ENCODE measurements at regions not wholly inside any gene's neighbourhood (a gene's known extent, or its start where the extent isn't known, plus 50 kb on each side); places are given as distances from the start of the nearest gene placed in this dataset.
A peak's percentile ranks its signal among the peaks of the same experiment; 100 is the strongest.
"Not testable (repeated sequence)": the region's sequence is repeated elsewhere in the genome, so short reads cannot be mapped to it uniquely, and the experiment has no call there.

- DNase-seq, result no peak
These were observed 488.3 kb downstream of the MN1 start for GRCh38 chr22:27312966-27313855.

DNA sequence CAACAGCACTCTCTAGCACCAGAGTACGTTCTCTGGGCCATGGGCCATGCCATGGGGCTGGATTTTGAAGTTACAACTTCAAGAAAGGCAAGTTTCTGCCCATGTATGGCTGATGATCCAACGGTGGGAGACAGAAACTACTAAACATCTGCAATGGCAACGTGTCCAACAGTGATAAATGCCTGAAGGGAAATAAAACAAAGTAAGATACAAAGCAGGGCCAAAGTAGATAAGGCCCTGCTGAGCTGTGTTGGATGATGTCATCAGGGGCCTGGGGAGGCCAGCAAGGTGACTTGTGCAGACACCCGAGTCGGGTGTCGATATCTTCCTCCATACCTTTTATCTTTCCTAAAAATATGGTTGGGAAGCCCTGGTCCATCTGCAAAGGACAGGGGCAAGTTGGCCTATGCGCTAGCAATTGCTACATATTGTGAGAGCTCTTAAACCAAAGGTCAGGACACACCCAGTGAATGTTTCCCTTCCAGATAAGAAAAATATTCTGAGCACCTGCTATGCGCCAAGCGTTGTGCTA is 487.2 kb downstream of the MN1 start:
- DNase-seq, result no peak

GRCh38 chr22:27315833-27316232 is 485.7 kb downstream of the MN1 start:
- DNase-seq, result no peak

- DNase-seq, result no peak
These were observed 484.5 kb downstream of the MN1 start for GRCh38 chr22:27317096-27317495.

DNA sequence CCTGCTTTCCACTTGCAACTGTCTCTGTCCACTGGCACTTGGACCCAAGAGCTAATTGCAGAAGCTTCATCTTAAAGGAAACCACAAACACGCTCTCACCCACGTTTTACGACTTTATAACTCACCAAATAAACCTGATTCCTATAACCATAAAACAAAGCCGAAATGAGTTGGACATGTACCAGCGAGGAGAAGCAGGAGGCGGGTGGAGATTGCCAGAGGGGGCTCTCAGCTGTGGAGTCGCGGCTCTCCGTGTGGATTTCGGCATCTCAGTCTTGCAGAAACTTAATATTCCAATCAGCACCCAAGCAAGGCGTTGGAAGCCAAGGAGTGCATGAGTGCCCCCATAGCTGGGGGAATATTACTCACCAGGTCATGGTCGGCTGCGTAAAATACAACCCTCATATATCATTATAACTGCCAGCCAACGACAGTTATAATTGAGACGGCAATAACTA is 483.6 kb downstream of the MN1 start:
- no peak for DNase-seq

GRCh38 chr22:27318516-27318915 is 483.0 kb downstream of the MN1 start:
- peak; percentile 83 for DNase-seq

- no peak for DNase-seq
These were observed 477.9 kb downstream of the MN1 start for GRCh38 chr22:27323661-27324060.

GRCh38 chr22:27324908-27325307 is 476.6 kb downstream of the MN1 start:
- DNase-seq, result not testable (repeated sequence)

DNA sequence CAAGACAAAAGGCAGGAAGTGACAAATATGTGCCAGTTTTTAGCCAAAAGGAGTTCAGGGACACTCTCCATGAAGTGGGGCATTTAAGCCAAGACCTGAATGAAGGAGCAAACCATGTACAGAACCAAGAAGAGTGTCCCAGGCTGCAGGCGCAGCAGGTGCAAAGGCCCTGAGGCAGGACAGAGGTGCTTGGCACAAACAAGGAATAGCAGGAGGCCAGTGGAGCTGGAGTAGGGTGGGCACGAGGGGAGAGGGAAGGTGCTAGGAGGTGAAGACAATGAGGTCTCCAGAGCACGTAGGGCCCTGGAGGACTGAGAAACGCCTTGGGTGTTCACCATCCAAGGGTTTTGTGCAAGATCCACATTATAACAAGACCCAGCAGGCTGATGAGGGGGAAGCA is 474.1 kb downstream of the MN1 start:
- DNase-seq, result no peak

- DNase-seq, result no peak
These were observed 473.4 kb downstream of the MN1 start for GRCh38 chr22:27327981-27328721.

GRCh38 chr22:27329131-27329850 is 472.3 kb downstream of the MN1 start:
- peak; percentile 15 for DNase-seq

DNA sequence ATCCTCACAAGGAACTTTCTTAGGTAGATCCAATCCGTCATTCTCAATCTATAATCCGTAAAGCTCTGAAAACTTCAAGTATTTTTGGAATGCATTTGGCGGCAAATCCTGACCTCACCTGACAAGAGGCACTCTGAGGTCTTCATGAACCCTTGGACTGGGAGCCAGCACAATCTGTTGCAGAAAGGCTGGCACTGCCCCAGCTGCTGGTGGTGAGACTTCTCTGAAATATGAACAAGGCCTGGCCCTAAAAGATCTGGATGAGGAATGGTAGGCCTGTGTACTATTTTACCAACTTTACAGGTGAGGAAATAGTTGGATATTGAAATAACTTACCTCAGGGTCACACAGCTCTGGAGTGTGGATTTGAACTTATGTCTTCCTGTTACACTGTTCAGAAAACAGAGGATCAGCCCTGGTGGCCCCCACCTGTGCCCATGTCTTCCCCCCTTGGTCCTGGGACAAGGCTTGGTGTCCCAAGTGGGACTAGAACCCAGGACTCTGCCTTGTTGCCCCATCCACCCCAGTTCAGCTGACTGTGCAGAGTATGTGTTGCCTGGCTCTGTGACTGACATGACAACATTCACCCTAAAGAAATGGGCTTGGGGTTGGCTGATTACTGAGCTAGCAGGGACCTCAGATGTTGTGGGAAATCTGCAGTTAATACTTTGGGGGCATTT is 471.4 kb downstream of the MN1 start:
- no peak for DNase-seq

DNA sequence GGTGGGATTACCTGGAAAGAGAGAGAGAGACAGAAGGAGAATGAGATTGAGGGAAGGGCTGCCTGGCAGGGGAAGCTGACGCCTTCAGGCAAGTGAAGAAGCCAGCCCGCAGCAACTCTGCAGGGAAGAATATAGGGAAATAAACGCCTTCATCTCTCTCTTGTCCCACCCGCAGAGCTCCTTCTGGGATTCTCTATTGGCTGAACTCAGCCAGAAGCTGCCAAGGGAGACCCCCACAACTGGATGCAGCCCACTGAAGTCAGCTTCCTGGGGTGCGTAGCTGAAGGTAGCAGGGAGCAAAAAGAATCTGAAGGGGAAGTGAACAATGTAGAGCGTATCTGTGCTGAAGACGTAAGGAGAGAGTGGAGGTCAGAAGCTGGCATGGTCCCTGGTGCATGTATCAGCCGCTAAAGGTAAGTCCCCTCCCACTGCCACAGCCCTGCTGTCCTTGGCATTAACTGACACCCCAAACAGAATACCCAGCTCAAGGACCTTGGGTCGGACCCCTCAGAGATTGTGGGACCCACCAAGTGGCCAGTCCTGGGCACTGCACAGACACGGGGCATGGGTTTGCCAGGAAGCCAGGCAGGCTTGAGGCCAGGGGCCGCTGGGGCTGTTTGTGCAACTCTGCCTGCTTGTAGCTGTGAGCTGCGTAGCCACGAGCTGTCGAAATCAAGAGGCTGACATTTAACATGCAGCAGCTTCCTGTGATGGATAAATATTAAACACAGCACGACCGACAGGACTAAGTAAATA is 469.9 kb downstream of the MN1 start:
- no peak for DNase-seq

DNA sequence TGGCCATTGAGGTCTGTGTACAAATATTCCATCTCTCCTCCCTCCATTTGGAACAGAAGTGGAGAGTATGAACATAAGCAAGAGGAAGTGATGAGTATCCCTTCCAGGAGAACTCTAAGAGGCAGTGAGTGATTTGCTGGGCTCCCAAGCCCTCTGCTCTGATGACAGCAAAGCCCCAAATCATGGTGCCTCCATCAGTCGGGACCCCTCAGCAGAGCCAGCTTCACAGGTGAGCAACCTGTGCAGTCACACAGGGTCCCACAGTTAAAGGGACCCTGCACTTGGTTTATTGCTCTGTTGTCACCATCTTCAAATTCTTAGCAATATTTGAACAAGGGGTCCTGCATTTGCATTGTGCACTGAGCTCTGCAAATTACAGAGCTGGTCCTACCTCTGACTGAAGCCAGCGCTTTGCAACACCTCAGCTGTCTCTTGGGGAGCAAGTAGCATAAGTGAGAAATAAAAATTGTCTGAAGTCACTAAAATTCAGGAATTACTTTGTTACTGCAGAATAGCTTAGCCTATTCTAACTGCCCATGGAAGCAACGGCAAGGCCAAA is 466.4 kb downstream of the MN1 start:
- DNase-seq, result no peak

DNA sequence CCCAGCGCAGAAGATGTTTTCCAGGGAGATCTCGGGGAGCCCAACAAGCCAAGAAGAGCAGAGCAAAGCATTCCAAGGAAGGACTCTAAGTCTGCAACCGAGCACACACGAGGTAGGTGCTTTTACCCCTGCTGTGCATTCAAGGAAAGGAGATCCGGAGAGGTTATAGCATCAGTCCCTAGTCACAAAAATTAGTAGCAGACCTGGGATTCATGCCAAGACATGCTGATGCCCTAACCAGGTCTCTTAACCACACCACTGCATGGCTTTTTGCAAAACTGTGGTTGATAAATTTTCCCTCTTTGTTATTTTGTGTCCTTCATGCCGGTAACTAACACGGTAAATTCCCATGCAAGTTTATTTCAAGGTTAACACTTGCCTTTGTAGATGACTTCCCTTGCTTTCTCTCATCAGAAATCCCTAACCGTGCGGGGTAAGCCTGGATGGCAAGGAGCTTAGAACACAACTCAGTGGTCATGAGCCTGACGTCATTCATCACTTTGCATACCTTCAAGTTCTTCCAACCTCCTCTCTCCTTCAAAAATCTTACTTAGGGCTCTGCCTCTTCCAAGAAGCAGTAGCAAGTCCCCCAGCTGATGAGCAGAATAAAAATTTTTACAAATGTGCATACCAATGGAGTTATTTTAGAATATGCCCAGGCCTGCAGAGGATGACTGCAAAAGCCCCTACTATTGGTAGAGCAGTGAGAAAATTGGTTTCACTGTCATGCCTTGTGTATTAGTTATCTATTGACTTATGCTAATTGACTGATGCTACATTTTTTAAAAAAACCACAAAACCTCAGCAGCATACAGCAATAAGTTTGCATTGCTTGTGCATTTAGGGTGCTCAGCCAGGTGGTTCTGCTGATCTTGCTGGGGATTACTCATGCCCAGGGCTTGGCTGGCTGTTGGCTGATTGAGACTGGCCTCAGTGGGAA is 465.1 kb downstream of the MN1 start:
- no peak for DNase-seq

DNA sequence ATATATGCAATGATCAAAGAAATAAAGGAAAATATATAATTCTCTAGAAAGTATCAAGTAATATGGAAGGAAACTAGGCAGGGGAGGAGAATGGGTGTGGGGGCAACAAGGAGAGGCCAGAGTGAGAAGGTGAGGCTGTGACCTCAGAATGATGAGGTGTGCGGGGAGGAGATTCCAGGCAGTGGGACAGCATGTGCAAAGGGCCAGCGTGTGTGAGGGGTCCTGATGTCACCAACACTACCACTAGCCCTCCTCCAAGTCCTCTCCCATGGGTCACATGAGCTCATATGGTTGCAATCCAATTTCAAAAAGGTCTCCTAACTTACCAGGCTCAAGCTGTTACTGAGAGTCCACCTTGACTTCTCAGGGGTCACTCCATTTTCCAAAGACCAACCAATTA is 463.9 kb downstream of the MN1 start:
- DNase-seq, result no peak

- DNase-seq, result no peak
These were observed 461.5 kb downstream of the MN1 start for GRCh38 chr22:27340047-27340446.

DNA sequence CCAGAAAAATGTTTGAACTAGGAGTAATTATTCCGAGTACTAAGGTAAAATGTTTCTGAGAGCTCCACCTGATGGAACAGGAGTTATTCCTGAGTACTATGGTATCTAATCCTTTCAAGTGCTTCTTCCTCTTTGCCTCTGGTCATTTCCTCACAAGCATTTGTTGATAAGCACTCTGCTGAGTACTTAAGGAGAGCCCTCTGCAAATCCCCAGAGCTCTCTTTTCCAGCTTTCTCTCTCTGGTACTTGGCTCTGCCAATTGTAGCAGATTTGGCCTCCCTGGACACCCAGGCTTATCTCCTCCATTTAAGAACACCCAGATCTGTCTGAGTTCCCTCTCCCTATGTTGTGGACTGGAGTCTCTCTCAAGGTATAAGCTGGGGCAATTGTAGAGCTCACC is 457.0 kb downstream of the MN1 start:
- no peak for DNase-seq

DNA sequence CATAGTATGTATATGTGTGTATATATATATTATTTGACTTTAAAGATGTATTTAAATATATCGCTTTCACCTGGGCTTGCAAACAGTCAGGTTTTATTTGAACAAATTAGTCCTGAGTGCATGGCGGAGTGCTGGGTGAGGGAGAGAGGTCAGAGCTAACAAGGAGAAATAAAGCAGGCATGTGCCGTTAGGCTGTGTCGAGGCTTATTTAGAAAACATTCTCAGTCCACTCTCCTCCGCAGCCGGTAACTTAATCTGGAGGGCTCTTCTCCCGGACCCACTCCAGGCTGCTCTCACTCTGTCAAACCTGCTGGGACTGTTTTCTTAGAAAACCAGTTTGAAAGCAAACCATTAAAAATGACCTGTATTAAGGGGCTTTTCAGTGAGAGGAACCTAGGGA is 455.9 kb downstream of the MN1 start:
- DNase-seq, result no peak

- DNase-seq, result no peak
These were observed 453.6 kb downstream of the MN1 start for GRCh38 chr22:27347951-27348350.
